Spleen (tissue), 7 donors: ENCODE measurements at regions not wholly inside any gene's neighbourhood (a gene's known extent, or its start where the extent isn't known, plus 50 kb on each side); places are given as distances from the start of the nearest gene placed in this dataset.

Experiments used
- CTCF ChIP-seq, 11 experiments: fragments of 200-600 bp in 7 of 11; fragments of 450-650 bp in 4 of 11; sonication (generic) in 4 of 11; IDR thresholded peaks in 8 of 11; conservative IDR thresholded peaks in 3 of 11; 1 replicate in 7 of 11; 2 replicates in 4 of 11; pipeline versions ENCODE4 v1.4.0 to v1.8.0; 2016 to 2021; ENCODE audit warnings: antibody characterized with exemption in 11 of 11, inconsistent platforms in 4 of 11, mild to moderate bottlenecking in 1 of 11
- POLR2AphosphoS5 ChIP-seq, 3 donors: sonication (generic); formaldehyde crosslinking; IDR thresholded peaks; one replicate each; pipeline ENCODE4 v1.5.1; 2017; ENCODE audit warnings: antibody characterized with exemption in 3 of 3
- donor health status: DM: no; HTN: no; CAD: no; lungs with moderate emphysema.
- donor health status: DM: no; HTN: no; CAD: no.
- donor health status: DM: no; HTN: no; CAD: no.

GRCh38 chr5:21688655-21689054 lies 1164.5 kb downstream of the CDH12 start:
- TF ChIP-seq POLR2AphosphoS5 (IDR thresholded peaks at IDR 0.05) (no peak), CTCF (IDR thresholded peaks at IDR 0.05 in 8 of 11, conservative IDR thresholded peaks at IDR 0.05 in 3 of 11) (no peak)
